Stimulated activated CD4-positive, alpha-beta T cell treated with anti-CD3 and anti-CD28 coated beads, Interleukin-15, amount 100 ng/mL, for 1 hour (primary cell): ENCODE measurements at regions not wholly inside any gene's neighbourhood (a gene's known extent, or its start where the extent isn't known, plus 50 kb on each side); places are given as distances from the start of the nearest gene placed in this dataset.

Experiments
- DNase-seq, 2 donors: peaks; one replicate each; pipeline ENCODE4 v3.0.0-alpha.2; 2020; ENCODE audit warnings: low read depth in 1 of 2, low spot score in 1 of 2

DNA sequence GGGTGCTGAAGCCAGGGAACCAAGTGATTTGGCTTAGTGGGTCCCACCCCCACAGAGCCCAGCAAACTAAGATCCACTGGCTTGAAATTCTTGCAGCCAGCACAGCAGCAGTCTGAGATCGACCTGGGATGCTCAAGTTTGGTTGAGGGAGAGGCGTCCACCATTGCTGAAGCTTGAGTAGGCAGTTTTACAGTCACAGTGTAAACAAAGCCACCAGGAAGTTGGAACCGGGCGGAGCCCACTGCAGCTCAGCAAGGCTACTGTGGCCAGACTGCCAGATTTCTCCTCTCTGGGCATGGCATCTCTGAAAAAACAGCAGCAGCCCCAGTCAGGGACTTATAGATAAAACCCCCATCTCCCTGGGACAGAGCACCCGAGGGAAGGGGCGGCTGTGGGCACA lies 424.1 kb upstream of the TENM4 start:
- DNase-seq = no peak

DNA sequence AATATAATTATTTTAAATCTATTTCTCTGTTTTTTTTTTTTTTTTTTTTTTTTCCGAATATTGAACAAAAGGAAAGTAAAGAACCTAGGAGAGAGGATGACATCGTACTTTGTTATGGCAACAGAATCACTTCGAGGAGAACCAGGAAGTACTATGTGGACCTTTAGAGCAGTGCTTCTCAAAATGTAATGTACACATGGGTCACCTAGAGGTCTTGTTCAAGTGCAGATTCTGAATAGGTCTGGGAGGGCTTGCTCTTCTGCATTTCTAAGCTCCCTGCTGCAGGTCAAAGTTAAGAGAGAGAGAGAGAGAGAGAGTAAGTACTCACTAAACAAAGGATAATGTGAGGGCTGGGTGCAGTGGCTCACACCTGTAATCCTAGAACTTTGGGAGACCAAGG lies 419.5 kb upstream of the TENM4 start:
- DNase-seq = no peak

DNA sequence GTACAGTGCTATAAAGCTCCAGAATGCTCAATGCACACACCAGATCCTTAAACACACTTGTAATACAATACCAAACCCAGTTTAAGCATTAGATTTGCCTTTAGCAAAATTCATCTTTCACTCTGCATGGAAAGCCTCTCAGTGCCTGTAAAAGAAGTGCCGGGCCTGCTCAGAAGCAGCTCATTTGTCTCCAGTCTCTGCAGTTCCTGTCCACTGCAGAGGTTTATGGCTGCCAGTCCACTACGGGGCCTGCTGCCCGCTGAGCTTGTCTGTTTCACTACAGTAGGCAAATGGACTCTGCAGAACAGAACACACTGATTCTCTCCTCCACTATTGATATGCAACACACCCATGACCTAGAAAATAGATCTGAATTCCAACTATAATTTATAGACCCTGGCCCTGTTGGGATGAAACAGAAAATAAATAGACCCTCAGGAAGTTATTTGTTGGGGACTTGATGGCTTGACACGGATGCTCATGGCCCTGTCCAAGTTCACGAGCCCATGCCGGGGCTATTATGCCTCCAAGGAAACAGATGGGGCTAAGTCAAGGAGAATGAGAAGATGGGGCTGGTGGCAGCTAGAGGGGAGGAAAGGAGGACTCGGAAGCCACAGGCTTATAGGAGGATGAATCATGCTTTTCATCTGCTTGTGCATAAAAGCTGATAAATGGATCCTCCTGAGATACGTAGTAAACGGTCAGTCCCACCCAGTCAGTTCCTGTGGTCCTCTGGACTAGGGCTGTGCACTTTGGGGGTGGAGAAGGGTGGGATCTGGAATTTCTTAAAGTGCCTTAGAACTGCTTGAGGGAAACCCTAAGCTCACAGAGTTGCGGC lies 416.8 kb upstream of the TENM4 start:
- no peak for DNase-seq

DNA sequence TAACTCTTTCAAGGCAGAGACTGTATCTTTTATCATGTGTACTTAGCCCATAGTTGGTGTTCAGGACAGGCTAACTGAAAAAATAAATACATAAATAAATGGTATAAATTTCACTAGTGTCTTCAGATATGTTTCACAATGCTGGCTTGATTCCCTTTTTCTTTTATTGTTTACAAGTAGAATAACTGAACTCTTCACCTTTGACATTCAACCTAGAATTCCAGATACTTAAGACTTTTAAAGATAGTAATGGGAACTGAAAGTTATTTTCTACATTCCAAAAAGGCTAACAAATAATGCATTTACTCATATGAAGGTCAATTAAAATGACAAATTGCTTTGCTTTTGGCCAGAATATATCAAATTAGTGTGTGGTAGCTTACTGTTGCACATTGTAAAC lies 411.3 kb upstream of the TENM4 start:
- DNase-seq = no peak

DNA sequence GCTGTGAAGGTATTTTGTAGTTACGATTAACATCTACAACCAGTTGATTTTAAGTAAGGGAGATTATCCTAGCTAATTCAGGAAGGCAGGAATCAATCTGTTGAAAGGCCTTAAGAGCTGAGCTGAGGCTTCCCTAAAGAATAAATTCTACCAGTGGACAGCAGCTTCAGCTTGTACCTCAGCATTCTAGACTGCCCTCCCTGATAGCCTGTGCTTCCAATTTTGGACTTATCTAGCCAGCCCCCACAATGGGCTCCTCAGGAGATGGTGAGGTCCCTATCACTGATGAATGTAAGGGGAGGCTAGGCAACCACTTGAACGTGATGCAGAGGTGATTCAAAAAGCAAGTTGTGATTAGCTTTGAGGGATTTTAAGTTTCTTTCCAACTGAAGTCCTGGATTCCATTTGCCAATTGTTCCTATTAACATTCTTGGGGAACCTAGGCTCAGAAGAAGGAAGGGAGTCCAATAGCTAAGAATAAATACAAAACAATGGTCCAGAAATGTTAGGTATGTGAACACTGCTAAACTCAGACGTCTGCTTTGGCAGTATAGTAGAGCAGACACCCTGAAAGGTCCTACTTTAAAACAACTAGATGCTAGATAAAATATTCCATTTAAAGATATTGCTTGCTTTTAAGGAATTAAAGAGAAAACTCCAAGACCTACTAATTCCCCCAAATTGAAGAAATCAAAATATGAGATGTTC lies 404.3 kb upstream of the TENM4 start:
- no peak for DNase-seq

DNA sequence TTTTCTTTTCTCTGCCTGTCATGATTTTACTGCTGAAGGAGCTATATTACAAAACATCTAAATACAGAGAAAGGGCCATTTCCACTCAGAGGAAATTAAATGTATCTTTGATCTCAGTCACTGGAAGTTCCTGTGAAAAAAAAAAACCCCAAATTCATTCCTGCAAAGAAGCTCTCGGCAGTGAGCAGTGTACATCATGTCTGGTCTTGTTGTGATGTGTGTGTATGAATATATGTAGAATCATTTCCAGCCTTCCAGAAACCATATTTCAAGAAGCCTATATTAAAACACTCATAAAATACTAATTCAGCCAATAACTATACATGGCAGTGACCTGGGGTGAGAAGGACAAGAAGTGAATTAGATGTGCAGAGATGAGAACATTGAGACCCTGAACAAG lies 393.2 kb upstream of the TENM4 start:
- no peak for DNase-seq

DNA sequence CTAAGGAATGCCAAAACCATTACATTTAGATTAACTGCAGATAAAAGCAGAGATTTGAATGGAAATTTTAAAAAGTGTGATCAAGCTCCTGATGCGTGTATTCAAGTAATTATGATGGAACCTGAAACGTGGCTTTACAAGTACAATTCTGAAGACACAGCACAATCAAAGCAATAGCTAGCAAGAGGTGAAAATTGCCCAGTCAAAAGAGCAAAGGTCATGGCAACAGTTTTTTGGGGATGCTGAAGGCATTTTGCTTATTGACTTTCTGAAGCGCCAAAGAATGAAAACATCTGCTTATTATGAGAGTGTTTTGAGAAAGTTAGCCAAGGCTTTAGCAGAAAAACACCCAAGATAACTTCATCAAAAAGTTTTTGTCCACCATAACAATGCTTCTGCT lies 389.6 kb upstream of the TENM4 start:
- DNase-seq = no peak

DNA sequence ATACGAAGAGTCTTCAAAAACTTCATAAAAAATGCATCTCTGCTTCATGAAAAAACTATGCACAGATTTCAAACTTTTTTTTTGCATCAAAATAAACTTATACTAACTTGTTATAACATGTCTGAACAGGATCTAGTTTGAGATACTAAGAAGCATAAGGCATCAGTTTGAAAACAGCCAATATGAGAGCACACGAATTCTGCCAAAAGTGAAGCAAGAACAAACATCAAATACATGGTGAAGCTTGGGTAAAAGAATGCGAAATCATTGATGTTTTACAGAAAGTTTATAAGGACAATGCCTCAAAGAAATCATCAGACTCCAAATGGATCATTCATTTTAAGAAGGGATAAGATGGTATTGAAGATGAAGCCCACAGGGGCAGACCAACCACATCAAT lies 389.1 kb upstream of the TENM4 start:
- DNase-seq = no peak

DNA sequence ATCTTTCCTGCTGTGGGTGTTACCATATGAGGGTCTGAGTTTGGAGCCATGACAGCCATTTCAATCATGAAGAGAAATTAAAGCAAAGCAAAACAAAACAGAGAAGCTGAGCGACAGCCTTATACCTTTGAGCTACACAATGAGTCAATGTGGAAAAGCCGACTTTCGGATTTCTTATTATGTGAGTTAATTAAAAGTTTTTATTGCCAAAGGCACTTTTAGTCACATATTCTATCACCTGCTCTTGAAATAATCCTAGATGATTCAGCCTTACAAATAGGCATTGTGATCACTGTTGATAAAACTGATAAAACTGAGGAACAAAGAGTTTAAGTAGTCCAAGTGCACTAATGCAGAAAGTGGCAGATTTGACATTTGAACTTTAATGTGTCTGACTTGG lies 381.9 kb upstream of the TENM4 start:
- DNase-seq = no peak

DNA sequence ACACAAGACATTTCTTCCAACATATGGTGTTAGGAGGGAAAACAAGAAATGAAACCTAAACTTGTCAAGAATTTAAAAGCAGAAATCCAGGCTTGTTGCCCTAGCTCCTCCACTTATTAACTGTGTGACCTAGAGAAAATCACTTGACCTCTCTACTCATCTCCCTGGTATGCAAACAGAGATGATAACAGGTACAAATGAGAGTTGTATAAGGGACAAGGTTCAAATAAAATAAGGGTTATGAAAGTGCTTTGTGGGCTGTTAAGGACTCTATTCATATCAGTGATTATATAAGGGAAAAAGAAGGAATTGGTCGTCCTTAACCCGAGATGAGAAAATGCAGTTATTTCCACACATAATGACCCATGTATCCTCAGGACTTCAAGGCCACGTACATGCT lies 372.7 kb upstream of the TENM4 start:
- no peak for DNase-seq

DNA sequence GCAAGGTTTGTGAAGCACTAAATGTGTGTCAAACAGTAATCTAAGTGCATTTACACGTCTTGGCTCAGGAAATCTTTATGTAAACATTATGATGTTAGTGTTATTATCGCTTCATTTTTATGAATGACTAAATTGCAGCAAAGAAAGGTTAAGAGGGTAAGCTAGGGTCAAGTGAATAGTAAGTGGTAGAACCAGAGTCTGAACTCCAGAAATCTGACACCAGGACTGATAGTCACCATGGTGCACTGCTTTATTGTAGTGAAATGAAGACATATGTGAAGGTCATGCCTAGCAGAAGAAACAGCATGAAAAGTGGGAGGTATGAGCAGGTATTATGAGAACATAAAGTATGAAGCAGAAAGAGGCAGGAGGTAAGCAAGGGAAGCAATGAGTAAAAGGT lies 368.7 kb upstream of the TENM4 start:
- no peak for DNase-seq

DNA sequence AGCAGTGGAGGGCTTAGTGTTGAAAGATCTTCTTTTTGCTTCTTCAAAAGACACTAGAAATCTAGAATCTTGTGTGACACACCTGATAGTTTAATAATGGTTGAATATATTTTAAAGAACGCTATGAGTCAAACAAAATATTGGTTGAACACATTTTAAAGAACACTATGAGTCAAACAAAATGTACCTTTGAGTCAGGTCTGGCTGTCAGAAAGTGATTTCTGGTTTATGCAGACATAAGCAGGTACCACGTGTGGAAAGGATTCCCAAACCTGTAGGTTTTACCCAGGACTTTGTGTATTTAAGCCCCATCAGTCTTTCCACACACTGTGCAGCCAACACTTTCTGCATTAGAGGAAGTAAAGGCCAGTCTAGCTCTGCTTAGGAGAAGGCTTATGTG lies 366.7 kb upstream of the TENM4 start:
- no peak for DNase-seq

DNA sequence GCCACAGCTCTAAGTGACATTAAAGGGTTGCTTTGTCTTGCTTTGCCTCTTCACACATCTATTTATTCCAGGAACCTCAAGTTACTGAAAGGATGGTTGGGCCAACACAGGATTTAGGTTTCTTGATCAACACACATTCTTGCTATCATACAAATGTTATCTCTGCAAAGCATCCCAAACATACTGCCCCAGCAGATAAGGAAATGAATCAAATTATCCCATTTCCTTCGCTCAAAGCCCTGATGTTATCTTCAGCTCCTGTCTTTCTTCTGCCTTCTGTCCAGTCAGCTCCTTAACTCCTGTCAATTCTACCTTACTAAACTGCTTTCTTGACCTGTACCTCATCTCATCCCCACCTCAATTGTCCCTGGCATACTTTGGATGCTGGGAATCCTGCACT lies 355.9 kb upstream of the TENM4 start:
- no peak for DNase-seq

DNA sequence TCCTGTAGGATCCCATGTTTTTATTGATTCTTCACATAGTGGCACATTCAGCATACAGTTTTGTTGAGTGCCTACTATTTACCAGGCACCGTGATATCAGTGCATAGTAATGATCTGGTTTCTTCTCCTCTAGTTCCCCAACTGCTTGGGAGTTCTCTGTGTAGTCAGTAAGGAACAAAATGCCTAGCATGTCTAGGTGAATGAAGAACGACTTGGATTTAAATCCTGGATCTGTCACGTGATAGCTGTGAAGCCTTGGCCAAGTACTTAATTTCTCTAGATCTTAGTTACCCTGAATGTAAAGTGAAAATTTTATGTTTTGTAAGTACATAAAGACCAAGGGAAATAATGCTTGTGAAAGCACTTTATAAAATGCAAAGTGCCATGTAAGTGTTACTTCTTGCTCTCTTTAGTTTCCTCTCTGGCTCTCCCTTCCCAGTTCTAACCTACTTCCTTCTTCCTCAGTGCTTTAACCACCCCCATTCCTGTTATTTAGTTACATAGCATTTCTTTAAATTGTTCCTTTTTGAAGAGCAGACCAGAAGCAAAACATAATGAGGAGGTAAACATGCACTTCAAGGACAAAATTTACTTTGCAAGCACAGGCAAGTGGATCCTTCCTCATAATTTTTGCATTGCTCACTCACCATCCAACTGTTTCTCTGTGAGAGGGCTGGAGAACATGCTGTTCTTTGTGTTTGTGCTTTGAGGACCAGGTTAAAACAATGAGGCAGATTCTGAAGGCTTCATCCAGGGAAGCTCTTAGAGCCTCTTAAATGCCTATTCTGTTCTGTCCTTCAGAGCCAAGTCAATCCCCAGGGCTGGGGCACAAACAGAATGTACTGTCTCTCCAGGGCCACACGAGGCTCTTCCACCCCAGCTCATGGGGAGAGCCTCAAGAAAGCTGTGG lies 353.9 kb upstream of the TENM4 start:
- no peak for DNase-seq

DNA sequence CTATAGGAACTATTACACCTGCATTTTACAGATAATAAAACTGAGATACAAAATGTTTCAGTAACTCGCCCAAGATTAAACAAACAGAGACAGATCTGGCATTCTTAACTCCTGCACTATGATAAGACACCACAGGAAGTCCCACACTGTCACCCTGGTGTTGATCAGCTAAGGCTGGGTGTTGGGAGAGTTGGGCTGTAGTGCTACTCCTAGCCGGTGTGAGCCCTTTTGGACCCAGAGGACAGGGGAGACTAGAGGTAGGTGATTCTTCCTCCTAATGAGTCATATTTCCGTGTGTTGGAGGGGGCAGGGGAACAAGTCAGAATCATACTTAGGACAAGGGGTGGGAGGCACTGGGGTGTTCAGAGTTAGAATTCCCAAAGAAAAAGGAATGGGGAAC lies 353.2 kb upstream of the TENM4 start:
- DNase-seq = no peak

DNA sequence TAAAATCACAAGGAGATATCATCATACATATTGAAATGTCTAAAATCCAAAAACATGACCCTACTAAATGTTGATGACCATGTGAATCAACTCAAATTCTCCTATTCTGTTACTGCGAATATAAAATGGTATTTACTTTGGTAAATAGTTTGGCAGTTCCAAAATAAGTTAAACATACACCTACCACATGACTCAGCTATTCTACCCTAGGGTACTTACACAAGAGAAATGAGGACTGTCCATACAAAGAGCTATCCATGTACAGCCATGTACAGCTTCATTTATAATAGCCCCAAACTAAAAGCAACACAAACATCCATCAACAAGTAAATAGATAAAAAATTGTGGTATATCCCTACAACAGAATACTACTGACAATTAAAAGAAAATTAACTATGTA lies 346.1 kb upstream of the TENM4 start:
- no peak for DNase-seq

DNA sequence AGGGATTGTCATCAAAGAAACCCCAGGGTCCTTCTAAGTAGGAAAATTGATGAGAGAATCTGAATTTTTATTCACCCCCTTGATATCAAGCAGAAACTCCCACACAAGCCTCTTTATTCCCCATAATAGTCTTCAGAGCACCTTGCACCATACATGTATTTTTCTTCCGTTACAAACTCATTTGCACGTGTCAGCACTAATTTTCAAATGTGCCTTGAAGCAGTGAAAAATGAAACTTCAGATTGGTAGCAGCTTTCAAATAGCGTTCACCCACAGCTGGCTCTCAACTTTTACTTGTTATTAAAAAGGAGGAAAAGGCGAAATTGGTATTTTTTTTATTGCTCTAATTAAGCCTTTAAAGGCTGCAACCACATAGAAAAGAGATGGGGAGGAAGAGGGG lies 343.0 kb upstream of the TENM4 start:
- DNase-seq = no peak

DNA sequence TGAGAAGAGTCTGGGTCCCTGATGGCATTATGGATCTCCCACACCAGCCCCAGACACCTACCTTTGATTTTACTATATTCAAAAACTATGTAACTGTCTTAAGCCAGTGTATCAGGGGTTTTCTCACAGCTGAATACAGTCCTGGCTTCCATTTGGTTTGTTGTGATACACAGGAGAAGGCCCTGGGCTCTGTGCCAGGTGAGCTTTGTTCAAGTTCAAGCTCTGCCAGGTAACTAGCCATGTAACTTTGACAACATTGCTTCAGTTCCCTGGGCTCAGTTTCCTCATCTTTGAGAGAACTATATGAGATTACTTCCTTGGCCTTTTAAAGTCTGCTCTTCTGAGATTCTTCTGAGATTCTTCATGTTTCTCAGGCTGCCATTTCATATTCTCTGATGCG lies 327.5 kb upstream of the TENM4 start:
- no peak for DNase-seq

DNA sequence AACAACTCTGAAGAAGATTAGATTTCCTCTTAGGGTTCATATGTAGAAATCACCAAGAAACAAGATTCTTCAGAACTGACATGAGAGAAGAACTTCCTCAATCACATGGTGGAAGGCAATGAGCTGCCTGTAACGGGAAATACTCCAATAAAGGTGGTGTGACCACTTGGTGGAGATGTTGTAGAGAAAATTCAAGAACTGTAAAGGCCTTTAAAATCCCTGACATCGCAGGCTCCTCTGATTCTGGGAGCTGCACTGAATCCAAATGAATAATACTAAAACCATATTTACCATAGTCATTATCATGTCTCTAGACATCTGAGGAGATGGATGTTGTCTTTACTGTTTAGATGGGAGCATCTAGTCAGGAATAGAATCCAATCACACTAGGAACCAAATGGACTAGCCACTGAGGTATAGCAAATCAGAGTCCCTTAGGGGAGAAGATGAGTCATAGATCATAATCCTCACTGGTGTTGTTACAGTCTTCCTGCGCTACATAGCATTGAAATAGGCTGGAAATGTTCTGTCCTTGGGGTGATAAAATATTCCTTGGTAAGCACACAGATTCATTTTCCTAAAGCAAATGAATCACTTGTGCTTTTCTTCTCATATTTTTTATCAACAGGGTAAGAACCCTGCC lies 321.6 kb upstream of the TENM4 start:
- no peak for DNase-seq

DNA sequence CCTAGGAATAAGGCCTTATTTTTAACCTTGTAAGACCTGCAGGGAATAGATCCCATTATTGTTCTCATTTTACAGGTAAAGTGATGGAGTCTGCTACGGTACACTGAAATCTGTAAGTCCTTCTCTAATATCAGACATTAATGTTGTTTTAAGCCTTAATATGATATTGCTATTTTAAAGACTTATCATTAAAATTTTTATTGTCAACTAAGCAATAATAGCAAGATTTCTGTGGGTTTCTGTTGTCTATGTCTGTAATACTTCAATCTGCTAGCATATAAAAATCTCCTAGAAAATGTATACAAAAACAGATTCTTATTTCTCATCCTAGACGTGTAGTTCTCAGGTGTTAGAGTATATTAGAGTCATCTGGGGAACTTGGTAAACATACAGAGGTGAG lies 317.5 kb upstream of the TENM4 start:
- DNase-seq = no peak

DNA sequence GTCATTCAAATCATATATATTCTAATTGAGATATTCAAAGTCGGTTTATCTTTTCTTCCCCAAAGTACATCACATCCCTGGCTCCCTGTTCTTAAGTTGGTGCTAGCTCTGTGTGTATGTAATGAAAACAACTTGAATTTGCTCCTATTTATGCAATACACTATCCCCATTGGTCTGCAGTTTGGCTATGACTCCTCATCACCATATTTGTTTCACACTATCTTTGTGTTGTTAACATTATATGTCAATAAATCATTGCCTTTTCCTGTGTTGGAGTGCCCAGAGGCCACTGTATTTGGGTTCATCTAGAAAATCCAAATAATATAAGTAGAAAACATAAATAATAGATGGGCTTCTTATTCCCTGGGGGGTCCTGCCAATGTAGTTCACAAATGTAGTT lies 306.6 kb upstream of the TENM4 start:
- DNase-seq = no peak
